H1 (cell line): ENCODE measurements at regions not wholly inside any gene's neighbourhood (a gene's known extent, or its start where the extent isn't known, plus 50 kb on each side); places are given as distances from the start of the nearest gene placed in this dataset.

ENCODE experiments used
- CBX5 ChIP-seq: fragments of 300-800, 300-1000 bp; sonication (generic); IDR thresholded peaks from 2 replicates; pipeline ENCODE4 v1.7.1; 2016; ENCODE audit warnings: antibody characterized with exemption, low read length, low read depth
- CHD2 ChIP-seq: IDR thresholded peaks from 2 replicates; pipeline ENCODE4 v1.6.1; 2012; ENCODE audit warnings: low read length, improper control_type of control experiment
- EZH2 ChIP-seq: fragments of 200-600 bp; sonication (generic); IDR thresholded peaks from 2 replicates; pipeline ENCODE4 v1.7.1; 2012; ENCODE audit warnings: low read depth, mild to moderate bottlenecking, moderate library complexity, low read length, inconsistent platforms; ENCODE audit not compliant: severe bottlenecking
- GABPA ChIP-seq: IDR thresholded peaks from 2 replicates; pipeline ENCODE4 v1.6.1; 2011; ENCODE audit warnings: mild to moderate bottlenecking, low read length, moderate library complexity, borderline replicate concordance; ENCODE audit not compliant: insufficient read depth
- POLR2A ChIP-seq, 2 experiments: IDR thresholded peaks; 1 replicate in 1 of 2; 2 replicates in 1 of 2; pipeline ENCODE4 v1.6.1; 2011; ENCODE audit warnings: low read depth in 2 of 2, low read length in 2 of 2, mild to moderate bottlenecking in 2 of 2; ENCODE audit errors: control extremely low read depth in 1 of 2
- POU5F1 ChIP-seq: IDR thresholded peaks from 2 replicates; pipeline ENCODE4 v1.6.1; 2011; ENCODE audit warnings: low read depth, mild to moderate bottlenecking, low read length, moderate library complexity
- SIN3A ChIP-seq, 2 experiments: IDR thresholded peaks in 1 of 2; conservative IDR thresholded peaks in 1 of 2; 2 replicates each; pipeline ENCODE4 v1.6.1; 2011 to 2012; ENCODE audit warnings: low read length in 2 of 2, improper control_type of control experiment in 1 of 2, low read depth in 1 of 2, mild to moderate bottlenecking in 1 of 2
- TAF1 ChIP-seq: IDR thresholded peaks from 2 replicates; pipeline ENCODE4 v1.6.1; 2011; ENCODE audit warnings: mild to moderate bottlenecking, low read depth, low read length
- TF ChIP-seq, protein P1 (sequence below), 3 experiments: IDR thresholded peaks; 1 replicate in 2 of 3; 2 replicates in 1 of 3; pipeline versions ENCODE4 v1.5.1 to v1.6.1; 2011; ENCODE audit warnings: low read length in 3 of 3, mild to moderate bottlenecking in 3 of 3, inconsistent platforms in 2 of 3, low read depth in 1 of 3, moderate library complexity in 1 of 3; ENCODE audit not compliant: insufficient read depth in 1 of 3; ENCODE audit errors: control extremely low read depth in 1 of 3

DNA sequence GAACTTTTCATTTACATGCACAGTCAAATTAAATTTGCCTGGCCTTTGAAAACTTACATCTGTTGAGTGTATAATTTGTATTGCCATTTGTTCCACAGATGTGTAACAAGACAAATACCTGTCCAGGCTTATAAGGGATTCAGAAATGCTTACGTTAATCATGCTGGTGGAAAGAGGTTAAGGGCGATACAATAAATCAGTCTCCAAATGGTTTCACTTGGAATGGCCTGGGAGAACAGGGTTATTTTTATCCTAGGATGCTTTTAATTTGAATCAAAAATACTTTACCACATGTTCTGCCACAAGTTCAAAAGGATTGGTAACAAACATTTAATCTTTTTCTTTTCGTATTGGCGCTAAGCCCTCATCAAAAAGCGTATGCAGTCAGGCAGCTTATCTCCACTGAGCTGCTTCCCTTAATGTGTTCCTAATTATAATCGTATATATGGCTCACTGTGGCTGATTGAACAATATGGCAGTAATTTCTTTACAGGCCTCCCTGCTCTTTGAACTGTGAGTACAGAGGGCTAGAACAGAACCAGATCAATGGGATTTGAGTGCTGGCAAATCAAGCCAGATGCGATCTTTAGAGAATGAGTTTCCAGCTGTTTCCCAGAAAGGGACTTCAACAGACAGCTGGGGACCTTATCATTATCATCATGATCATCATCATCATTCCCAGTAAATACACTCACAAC, 425.7 kb downstream of the SPRY2 start:
- TF ChIP-seq TAF1 (no peak), GABPA (no peak), EZH2 (no peak), POLR2A (IDR thresholded peaks at IDR 0.05; ENCODE audit: control extremely low read depth in 1 of 2, low read depth in 2 of 2, low read length in 2 of 2) (no peak), SIN3A (conservative IDR thresholded peaks at IDR 0.05 in 1 of 2, IDR thresholded peaks at IDR 0.05 in 1 of 2; ENCODE audit: low read depth in 1 of 2, low read length in 2 of 2) (no peak), CBX5 (no peak), CHD2 (no peak), POU5F1 (no peak)
- TF ChIP-seq, protein P1, sequence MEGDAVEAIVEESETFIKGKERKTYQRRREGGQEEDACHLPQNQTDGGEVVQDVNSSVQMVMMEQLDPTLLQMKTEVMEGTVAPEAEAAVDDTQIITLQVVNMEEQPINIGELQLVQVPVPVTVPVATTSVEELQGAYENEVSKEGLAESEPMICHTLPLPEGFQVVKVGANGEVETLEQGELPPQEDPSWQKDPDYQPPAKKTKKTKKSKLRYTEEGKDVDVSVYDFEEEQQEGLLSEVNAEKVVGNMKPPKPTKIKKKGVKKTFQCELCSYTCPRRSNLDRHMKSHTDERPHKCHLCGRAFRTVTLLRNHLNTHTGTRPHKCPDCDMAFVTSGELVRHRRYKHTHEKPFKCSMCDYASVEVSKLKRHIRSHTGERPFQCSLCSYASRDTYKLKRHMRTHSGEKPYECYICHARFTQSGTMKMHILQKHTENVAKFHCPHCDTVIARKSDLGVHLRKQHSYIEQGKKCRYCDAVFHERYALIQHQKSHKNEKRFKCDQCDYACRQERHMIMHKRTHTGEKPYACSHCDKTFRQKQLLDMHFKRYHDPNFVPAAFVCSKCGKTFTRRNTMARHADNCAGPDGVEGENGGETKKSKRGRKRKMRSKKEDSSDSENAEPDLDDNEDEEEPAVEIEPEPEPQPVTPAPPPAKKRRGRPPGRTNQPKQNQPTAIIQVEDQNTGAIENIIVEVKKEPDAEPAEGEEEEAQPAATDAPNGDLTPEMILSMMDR (IDR thresholded peaks at IDR 0.05; ENCODE audit: control extremely low read depth in 1 of 3, insufficient read depth in 1 of 3, low read depth in 1 of 3, low read length in 3 of 3): no peak
